Prostate gland (tissue), 2 donors: ENCODE measurements at regions not wholly inside any gene's neighbourhood (a gene's known extent, or its start where the extent isn't known, plus 50 kb on each side); places are given as distances from the start of the nearest gene placed in this dataset.

Source experiments
- DNase-seq: peaks from one replicate; pipeline ENCODE4 v3.0.0-alpha.2; 2019; ENCODE audit warnings: low spot score
- H3K27ac ChIP-seq, 2 donors: fragments of 200-600 bp; sonication (generic); 2 replicates each; pipeline ENCODE4 v1.5.1; 2017 to 2019
- H3K27me3 ChIP-seq: fragments of 200-600 bp; sonication (generic); replicated peaks from 2 replicates; pipeline ENCODE4 v1.5.1; 2019; ENCODE audit not compliant: insufficient read depth
- H3K36me3 ChIP-seq, 2 donors: fragments of 200-600 bp; sonication (generic); 1 replicate in 1 of 2; 2 replicates in 1 of 2; pipeline versions ENCODE4 v1.5.1 to v1.8.1; 2017 to 2019
- H3K4me1 ChIP-seq: fragments of 200-600 bp; sonication (generic); replicated peaks from 2 replicates; pipeline ENCODE4 v1.5.1; 2019
- H3K4me3 ChIP-seq, 2 donors: fragments of 200-600 bp; sonication (generic); 2 replicates each; pipeline ENCODE4 v1.5.1; 2017 to 2019
- H3K9me3 ChIP-seq: fragments of 200-600 bp; sonication (generic); 2 replicates; pipeline ENCODE4 v1.5.1; 2017
- POLR2A ChIP-seq: fragments of 450-650 bp; IDR thresholded peaks from one replicate; pipeline ENCODE4 v1.6.1; 2016; ENCODE audit warnings: antibody characterized with exemption, mild to moderate bottlenecking
- POLR2AphosphoS5 ChIP-seq: sonication (generic); formaldehyde crosslinking; IDR thresholded peaks from one replicate; pipeline ENCODE4 v1.6.1; 2017; ENCODE audit warnings: antibody characterized with exemption
- WGBS: methylation state at CpG from one replicate; pipeline ENCODE4 v1.1.5; 2018; 5-methylcytosine and 5-hydroxymethylcytosine counted together
- intact Hi-C: fragments of 100-400 bp; cut with DNase I; formaldehyde crosslinking; loops from one replicate; pipeline ENCODE4 v1.14.2; 2022
- TF ChIP-seq, protein P1 (sequence below), 4 experiments: fragments of 200-600 bp in 2 of 4; fragments of 450-650 bp in 2 of 4; sonication (generic) in 2 of 4; IDR thresholded peaks; 1 replicate in 3 of 4; 2 replicates in 1 of 4; pipeline ENCODE4 v1.5.1; 2016 to 2019; ENCODE audit warnings: antibody characterized with exemption in 4 of 4, mild to moderate bottlenecking in 2 of 4, moderate library complexity in 2 of 4

DNA sequence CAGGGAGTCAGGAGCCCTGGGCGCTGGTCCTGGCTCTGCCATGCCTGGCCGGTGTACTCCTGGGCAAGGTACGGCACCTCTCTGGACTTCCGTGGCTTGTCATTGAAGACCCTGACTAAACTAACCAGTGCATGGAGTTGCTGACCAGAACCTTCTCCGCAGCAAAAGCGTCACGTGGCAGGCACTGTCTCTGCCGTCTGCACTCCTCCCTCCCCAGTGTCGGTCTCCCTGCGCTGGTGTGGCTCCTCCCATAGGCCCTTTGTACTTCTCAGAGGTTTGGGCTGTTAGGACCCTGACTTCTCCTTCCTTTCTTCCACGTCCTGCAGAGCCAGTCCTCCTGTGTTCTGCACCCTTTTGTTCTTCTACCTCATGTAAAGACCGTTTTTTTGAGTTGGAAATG is 100.6 kb upstream of the CREB5 start:
- Histone ChIP-seq H3K9me3 (no peaks in the 10 kb centered on the region), H3K4me1 (no peaks in the 10 kb centered on the region), H3K36me3 (no peaks in the 10 kb centered on the region), H3K4me3 (no peak overlapping the region), H3K27ac (no peak overlapping the region), H3K27me3 (no peaks in the 10 kb centered on the region)
- intact Hi-C loops: no loop called here
- 91% methylated on average over 12 of the region's 12 CpGs for WGBS
- no peak for DNase-seq
- TF ChIP-seq POLR2AphosphoS5: no peak
- no peak for TF ChIP-seq POLR2A
- TF ChIP-seq, protein P1, sequence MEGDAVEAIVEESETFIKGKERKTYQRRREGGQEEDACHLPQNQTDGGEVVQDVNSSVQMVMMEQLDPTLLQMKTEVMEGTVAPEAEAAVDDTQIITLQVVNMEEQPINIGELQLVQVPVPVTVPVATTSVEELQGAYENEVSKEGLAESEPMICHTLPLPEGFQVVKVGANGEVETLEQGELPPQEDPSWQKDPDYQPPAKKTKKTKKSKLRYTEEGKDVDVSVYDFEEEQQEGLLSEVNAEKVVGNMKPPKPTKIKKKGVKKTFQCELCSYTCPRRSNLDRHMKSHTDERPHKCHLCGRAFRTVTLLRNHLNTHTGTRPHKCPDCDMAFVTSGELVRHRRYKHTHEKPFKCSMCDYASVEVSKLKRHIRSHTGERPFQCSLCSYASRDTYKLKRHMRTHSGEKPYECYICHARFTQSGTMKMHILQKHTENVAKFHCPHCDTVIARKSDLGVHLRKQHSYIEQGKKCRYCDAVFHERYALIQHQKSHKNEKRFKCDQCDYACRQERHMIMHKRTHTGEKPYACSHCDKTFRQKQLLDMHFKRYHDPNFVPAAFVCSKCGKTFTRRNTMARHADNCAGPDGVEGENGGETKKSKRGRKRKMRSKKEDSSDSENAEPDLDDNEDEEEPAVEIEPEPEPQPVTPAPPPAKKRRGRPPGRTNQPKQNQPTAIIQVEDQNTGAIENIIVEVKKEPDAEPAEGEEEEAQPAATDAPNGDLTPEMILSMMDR (IDR thresholded peaks at IDR 0.05): no peak

GRCh38 chr7:28312948-28313347 is 99.4 kb upstream of the CREB5 start:
- Histone ChIP-seq H3K36me3 (no peaks in the 10 kb centered on the region), H3K9me3 (no peaks in the 10 kb centered on the region), H3K27me3 (no peaks in the 10 kb centered on the region), H3K4me3 (no peak overlapping the region), H3K27ac (no peak overlapping the region), H3K4me1 (no peaks in the 10 kb centered on the region)
- intact Hi-C loops: no loop called here
- no peak for TF ChIP-seq POLR2AphosphoS5
- no peak for TF ChIP-seq POLR2A
- TF ChIP-seq, protein P1 (IDR thresholded peaks at IDR 0.05): no peak
- no peak for DNase-seq
- 90% methylated on average over 6 of the region's 6 CpGs for WGBS

DNA sequence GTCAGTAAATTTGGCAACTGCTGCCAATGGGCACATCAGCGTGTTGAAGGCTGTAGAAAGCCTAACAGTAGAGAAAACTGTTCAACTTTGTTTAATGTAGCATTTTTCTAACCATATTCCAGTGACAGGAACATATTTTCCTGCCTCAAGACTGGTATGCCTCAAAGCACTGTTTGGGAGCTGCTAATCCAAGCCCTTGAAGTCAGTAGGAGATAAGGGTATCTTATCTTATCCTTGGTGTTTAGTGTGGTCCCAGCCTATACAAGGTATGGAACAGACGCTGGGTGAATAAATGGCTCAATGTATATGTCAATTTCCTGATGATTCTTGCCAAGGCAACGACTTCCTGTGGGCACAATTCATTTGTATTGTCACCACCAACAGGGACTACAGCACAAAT is 97.5 kb upstream of the CREB5 start:
- H3K9me3 ChIP-seq: no peaks in the 10 kb centered on the region
- 64% methylated on average over 3 of the region's 3 CpGs for WGBS
- no peak overlapping the region for H3K27ac ChIP-seq
- DNase-seq: no peak
- no peaks in the 10 kb centered on the region for H3K4me1 ChIP-seq
- intact Hi-C loops: no loop called here
- H3K4me3 ChIP-seq: no peak overlapping the region
- H3K36me3 ChIP-seq: no peaks in the 10 kb centered on the region
- H3K27me3 ChIP-seq: no peaks in the 10 kb centered on the region
- TF ChIP-seq POLR2AphosphoS5 (no peak), POLR2A (no peak)
- TF ChIP-seq, protein P1 (IDR thresholded peaks at IDR 0.05): no peak

DNA sequence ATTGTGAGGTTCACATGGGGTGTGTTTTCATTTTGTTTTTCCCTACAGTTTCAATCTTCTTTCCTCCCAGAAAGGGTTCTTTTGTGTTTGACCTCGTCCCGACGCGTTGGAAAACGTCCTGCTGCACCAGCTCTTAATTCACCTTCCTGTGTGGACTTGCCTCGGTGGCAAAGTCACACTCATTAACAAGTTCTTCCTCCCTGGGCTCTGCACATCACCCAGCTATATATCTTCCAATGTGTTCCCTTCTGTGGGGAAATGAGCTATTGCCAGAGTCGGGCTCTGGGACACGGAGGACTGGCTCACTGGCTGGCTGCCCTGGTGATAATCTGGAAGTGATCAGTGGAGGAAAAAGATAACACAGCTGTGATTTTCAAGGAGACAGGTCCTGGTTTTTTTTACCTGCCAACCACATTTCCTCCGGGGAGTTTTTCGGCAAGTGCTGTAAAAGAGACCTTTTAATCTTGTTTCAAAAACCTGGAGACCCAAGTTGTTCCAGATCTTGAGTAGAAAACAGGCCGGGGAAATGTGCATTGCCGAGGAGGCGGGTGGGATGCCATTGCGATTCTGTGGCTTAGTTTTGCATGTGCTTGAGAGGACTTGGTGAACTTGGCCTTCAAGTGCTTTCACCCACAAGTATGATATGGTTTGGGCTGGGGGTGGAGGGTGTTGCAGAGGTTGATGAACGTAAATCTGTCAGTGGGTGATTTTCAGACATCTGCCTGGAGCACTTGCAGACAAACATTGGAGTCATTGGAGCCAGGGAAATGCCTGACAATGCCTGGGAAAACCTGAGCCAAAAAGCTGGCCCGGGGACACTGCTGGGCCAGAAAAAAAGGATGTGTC is 96.5 kb upstream of the CREB5 start:
- Histone ChIP-seq H3K36me3 (no peaks in the 10 kb centered on the region), H3K4me3 (no peak overlapping the region), H3K9me3 (no peaks in the 10 kb centered on the region), H3K27me3 (no peaks in the 10 kb centered on the region), H3K27ac (no peak overlapping the region), H3K4me1 (no peaks in the 10 kb centered on the region)
- DNase-seq: peak; percentile 67
- TF ChIP-seq POLR2AphosphoS5: no peak
- TF ChIP-seq POLR2A: no peak
- TF ChIP-seq, protein P1 (IDR thresholded peaks at IDR 0.05): no peak
- WGBS: 13% methylated on average over 16 of the region's 16 CpGs
- intact Hi-C loops: no loop called here

- no peak for DNase-seq
- Histone ChIP-seq H3K4me1 (no peaks in the 10 kb centered on the region), H3K4me3 (no peak overlapping the region), H3K27me3 (no peaks in the 10 kb centered on the region), H3K36me3 (no peaks in the 10 kb centered on the region), H3K27ac (no peak overlapping the region), H3K9me3 (no peaks in the 10 kb centered on the region)
- TF ChIP-seq, protein P1 (IDR thresholded peaks at IDR 0.05): no peak
- TF ChIP-seq POLR2A: no peak
- no peak for TF ChIP-seq POLR2AphosphoS5
- WGBS: 62% methylated on average over 3 of the region's 3 CpGs
- intact Hi-C loops: no loop called here
Measured at GRCh38 chr7:28316489-28316888, 95.8 kb upstream of the CREB5 start.
